LoVo (cell line): ENCODE measurements at regions not wholly inside any gene's neighbourhood (a gene's known extent, or its start where the extent isn't known, plus 50 kb on each side); places are given as distances from the start of the nearest gene placed in this dataset.
"Not testable (repeated sequence)": the region's sequence is repeated elsewhere in the genome, so short reads cannot be mapped to it uniquely, and the experiment has no call there.

Experiments
- DNase-seq: peaks from one replicate; pipeline ENCODE4 v3.0.0-alpha.2; 2016; ENCODE audit warnings: low spot score

- no peak for DNase-seq
Measured at GRCh38 chrY:19053806-19054205, 280.3 kb upstream of the HSFY2 start.

- DNase-seq = no peak
Measured at GRCh38 chrY:19051021-19051420, 277.5 kb upstream of the HSFY2 start.

- no peak for DNase-seq
Measured at GRCh38 chrY:19042984-19043442, 269.5 kb upstream of the HSFY2 start.

GRCh38 chrY:19042306-19042958 is 268.9 kb upstream of the HSFY2 start:
- DNase-seq = no peak

GRCh38 chrY:19026631-19027030 is 253.1 kb upstream of the HSFY2 start:
- no peak for DNase-seq

- DNase-seq = no peak
Measured at GRCh38 chrY:19023934-19024333, 250.4 kb upstream of the HSFY2 start.

- DNase-seq = no peak
Measured at GRCh38 chrY:19020193-19020592, 246.7 kb upstream of the HSFY2 start.

- DNase-seq = no peak
Measured at GRCh38 chrY:19016990-19017389, 243.5 kb upstream of the HSFY2 start.

GRCh38 chrY:19015854-19016253 is 242.3 kb upstream of the HSFY2 start:
- DNase-seq = no peak

GRCh38 chrY:19015213-19015612 is 241.7 kb upstream of the HSFY2 start:
- DNase-seq = no peak

GRCh38 chrY:19012985-19013384 is 239.4 kb upstream of the HSFY2 start:
- no peak for DNase-seq

- DNase-seq = no peak
Measured at GRCh38 chrY:19011605-19012090, 238.1 kb upstream of the HSFY2 start.

GRCh38 chrY:19006234-19006633 is 232.7 kb upstream of the HSFY2 start:
- DNase-seq = no peak

- DNase-seq = no peak
Measured at GRCh38 chrY:19005579-19005978, 232.0 kb upstream of the HSFY2 start.

GRCh38 chrY:18997635-18998240 is 224.2 kb upstream of the HSFY2 start:
- DNase-seq = no peak

- DNase-seq = no peak
Measured at GRCh38 chrY:18993480-18993879, 219.9 kb upstream of the HSFY2 start.

- DNase-seq = not testable (repeated sequence)
Measured at GRCh38 chrY:18992684-18993083, 219.1 kb upstream of the HSFY2 start.

- DNase-seq = no peak
Measured at GRCh38 chrY:18989356-18989755, 215.8 kb upstream of the HSFY2 start.

- no peak for DNase-seq
Measured at GRCh38 chrY:18966001-18966400, 192.5 kb upstream of the HSFY2 start.

GRCh38 chrY:18958846-18959245 is 185.3 kb upstream of the HSFY2 start:
- no peak for DNase-seq

- DNase-seq = no peak
Measured at GRCh38 chrY:18951657-18952435, 178.3 kb upstream of the HSFY2 start.

GRCh38 chrY:18951019-18951418 is 177.5 kb upstream of the HSFY2 start:
- DNase-seq = no peak

GRCh38 chrY:18936831-18937230 is 163.3 kb upstream of the HSFY2 start:
- no peak for DNase-seq
